ENCODE measurements at regions not wholly inside any gene's neighbourhood (a gene's known extent, or its start where the extent isn't known, plus 50 kb on each side); places are given as distances from the start of the nearest gene placed in this dataset.

GRCh38 chr1:163823017-163823416, 501.3 kb downstream of the NUF2 start:
- Histone ChIP-seq H2BK120ac (ENCODE audit: low read depth, low read length) (no peak overlapping the region), H2BK5ac (ENCODE audit: low read depth, low read length, poor library complexity, severe bottlenecking) (no peak overlapping the region), H3K9ac (ENCODE audit: low read length) (no peak overlapping the region), H3K18ac (ENCODE audit: low read depth in 1 of 2, low read length in 2 of 2) (no peak overlapping the region), H4K8ac (ENCODE audit: low read length) (no peak overlapping the region), H3K27me3 (ENCODE audit: control insufficient read depth in 1 of 2, insufficient read depth in 1 of 2, low read length in 2 of 2) (no peaks in the 10 kb centered on the region), H3K14ac (ENCODE audit: low read length in 2 of 2) (no peak overlapping the region), H3K4ac (ENCODE audit: low read depth in 1 of 2, low read length in 2 of 2) (no peak overlapping the region), H3K9me3 (ENCODE audit: control insufficient read depth, low read length) (no peaks in the 10 kb centered on the region), H3K27ac (ENCODE audit: low read length, poor library complexity, severe bottlenecking) (no peak overlapping the region), H3K79me1 (replicated peaks; ENCODE audit: low read length, poor library complexity, severe bottlenecking) (no peaks in the 10 kb centered on the region), H3K4me3 (ENCODE audit: insufficient read depth in 1 of 2, low read depth in 1 of 2, low read length in 2 of 2) (no peak overlapping the region), H3K36me3 (ENCODE audit: control insufficient read depth in 1 of 2, insufficient read depth in 2 of 2, low read depth in 1 of 2, low read length in 2 of 2) (no peaks in the 10 kb centered on the region), H2BK15ac (ENCODE audit: low read depth, poor library complexity, severe bottlenecking) (no peak overlapping the region), H2BK12ac (ENCODE audit: low read length in 2 of 2) (no peak overlapping the region), H4K91ac (ENCODE audit: low read length) (no peak overlapping the region), H3K4me1 (ENCODE audit: control insufficient read depth, insufficient read depth, low read depth, low read length) (no peaks in the 10 kb centered on the region), H2AK5ac (ENCODE audit: low read length, severe bottlenecking) (no peak overlapping the region), H3K23ac (ENCODE audit: low read length in 2 of 2) (no peak overlapping the region), H2AFZ (ENCODE audit: low read depth, low read length) (no peak overlapping the region), H3K4me2 (ENCODE audit: low read length, poor library complexity, severe bottlenecking) (no peak overlapping the region)
- DNase-seq = no peak

- no peak overlapping the region for H3K9ac ChIP-seq (ENCODE audit: low read length)
- H3K79me1 ChIP-seq (replicated peaks; ENCODE audit: low read length, poor library complexity, severe bottlenecking) = no peaks in the 10 kb centered on the region
- H2BK15ac ChIP-seq (ENCODE audit: low read depth, poor library complexity, severe bottlenecking) = no peak overlapping the region
- no peak overlapping the region for H4K91ac ChIP-seq (ENCODE audit: low read length)
- no peaks in the 10 kb centered on the region for H3K36me3 ChIP-seq (ENCODE audit: control insufficient read depth in 1 of 2, insufficient read depth in 2 of 2, low read depth in 1 of 2, low read length in 2 of 2)
- no peak overlapping the region for H2BK5ac ChIP-seq (ENCODE audit: low read depth, low read length, poor library complexity, severe bottlenecking)
- H3K18ac ChIP-seq (ENCODE audit: low read depth in 1 of 2, low read length in 2 of 2) = no peak overlapping the region
- no peak overlapping the region for H3K23ac ChIP-seq (ENCODE audit: low read length in 2 of 2)
- no peaks in the 10 kb centered on the region for H3K4me1 ChIP-seq (ENCODE audit: control insufficient read depth, insufficient read depth, low read depth, low read length)
- no peak overlapping the region for H4K8ac ChIP-seq (ENCODE audit: low read length)
- H3K27me3 ChIP-seq (ENCODE audit: control insufficient read depth in 1 of 2, insufficient read depth in 1 of 2, low read length in 2 of 2) = no peaks in the 10 kb centered on the region
- H3K4ac ChIP-seq (ENCODE audit: low read depth in 1 of 2, low read length in 2 of 2) = no peak overlapping the region
- H3K27ac ChIP-seq (ENCODE audit: low read length, poor library complexity, severe bottlenecking) = no peak overlapping the region
- no peak overlapping the region for H3K4me2 ChIP-seq (ENCODE audit: low read length, poor library complexity, severe bottlenecking)
- H2BK120ac ChIP-seq (ENCODE audit: low read depth, low read length) = no peak overlapping the region
- H2AK5ac ChIP-seq (ENCODE audit: low read length, severe bottlenecking) = no peak overlapping the region
- no peaks in the 10 kb centered on the region for H3K9me3 ChIP-seq (ENCODE audit: control insufficient read depth, low read length)
- no peak overlapping the region for H3K14ac ChIP-seq (ENCODE audit: low read length in 2 of 2)
- DNase-seq = no peak
- H2BK12ac ChIP-seq (ENCODE audit: low read length in 2 of 2) = no peak overlapping the region
- H3K4me3 ChIP-seq (ENCODE audit: insufficient read depth in 1 of 2, low read depth in 1 of 2, low read length in 2 of 2) = no peak overlapping the region
- no peak overlapping the region for H2AFZ ChIP-seq (ENCODE audit: low read depth, low read length)
- 55% methylated on average over 1 of the region's 1 CpG for WGBS
Measured at GRCh38 chr1:163824006-163824405, 502.3 kb downstream of the NUF2 start.

GRCh38 chr1:163824490-163824889, 502.7 kb downstream of the NUF2 start:
- Histone ChIP-seq H2BK5ac (ENCODE audit: low read depth, low read length, poor library complexity, severe bottlenecking) (no peak overlapping the region), H3K79me1 (replicated peaks; ENCODE audit: low read length, poor library complexity, severe bottlenecking) (no peaks in the 10 kb centered on the region), H3K9me3 (ENCODE audit: control insufficient read depth, low read length) (no peaks in the 10 kb centered on the region), H2BK15ac (ENCODE audit: low read depth, poor library complexity, severe bottlenecking) (no peak overlapping the region), H2AFZ (ENCODE audit: low read depth, low read length) (no peak overlapping the region), H2BK12ac (ENCODE audit: low read length in 2 of 2) (no peak overlapping the region), H3K18ac (ENCODE audit: low read depth in 1 of 2, low read length in 2 of 2) (no peak overlapping the region), H3K36me3 (ENCODE audit: control insufficient read depth in 1 of 2, insufficient read depth in 2 of 2, low read depth in 1 of 2, low read length in 2 of 2) (no peaks in the 10 kb centered on the region), H4K91ac (ENCODE audit: low read length) (no peak overlapping the region), H3K27me3 (ENCODE audit: control insufficient read depth in 1 of 2, insufficient read depth in 1 of 2, low read length in 2 of 2) (no peaks in the 10 kb centered on the region), H3K4me3 (ENCODE audit: insufficient read depth in 1 of 2, low read depth in 1 of 2, low read length in 2 of 2) (no peak overlapping the region), H3K4me1 (ENCODE audit: control insufficient read depth, insufficient read depth, low read depth, low read length) (no peaks in the 10 kb centered on the region), H3K4ac (ENCODE audit: low read depth in 1 of 2, low read length in 2 of 2) (no peak overlapping the region), H3K9ac (ENCODE audit: low read length) (no peak overlapping the region), H3K27ac (ENCODE audit: low read length, poor library complexity, severe bottlenecking) (no peak overlapping the region), H3K23ac (ENCODE audit: low read length in 2 of 2) (no peak overlapping the region), H2BK120ac (ENCODE audit: low read depth, low read length) (no peak overlapping the region), H4K8ac (ENCODE audit: low read length) (no peak overlapping the region), H3K14ac (ENCODE audit: low read length in 2 of 2) (no peak overlapping the region), H2AK5ac (ENCODE audit: low read length, severe bottlenecking) (no peak overlapping the region), H3K4me2 (ENCODE audit: low read length, poor library complexity, severe bottlenecking) (no peak overlapping the region)
- 80% methylated on average over 1 of the region's 3 CpGs for WGBS
- no peak for DNase-seq

GRCh38 chr1:163826500-163826899, 504.7 kb downstream of the NUF2 start:
- Histone ChIP-seq H3K18ac (ENCODE audit: low read depth in 1 of 2, low read length in 2 of 2) (no peak overlapping the region), H3K4me1 (ENCODE audit: control insufficient read depth, insufficient read depth, low read depth, low read length) (no peaks in the 10 kb centered on the region), H2BK5ac (ENCODE audit: low read depth, low read length, poor library complexity, severe bottlenecking) (no peak overlapping the region), H3K9ac (ENCODE audit: low read length) (no peak overlapping the region), H2AK5ac (ENCODE audit: low read length, severe bottlenecking) (no peak overlapping the region), H3K4me2 (ENCODE audit: low read length, poor library complexity, severe bottlenecking) (no peak overlapping the region), H2AFZ (ENCODE audit: low read depth, low read length) (no peak overlapping the region), H3K4ac (ENCODE audit: low read depth in 1 of 2, low read length in 2 of 2) (no peak overlapping the region), H2BK12ac (ENCODE audit: low read length in 2 of 2) (no peak overlapping the region), H3K9me3 (ENCODE audit: control insufficient read depth, low read length) (no peaks in the 10 kb centered on the region), H2BK120ac (ENCODE audit: low read depth, low read length) (no peak overlapping the region), H3K79me1 (replicated peaks; ENCODE audit: low read length, poor library complexity, severe bottlenecking) (no peaks in the 10 kb centered on the region), H4K8ac (ENCODE audit: low read length) (no peak overlapping the region), H4K91ac (ENCODE audit: low read length) (no peak overlapping the region), H3K4me3 (ENCODE audit: insufficient read depth in 1 of 2, low read depth in 1 of 2, low read length in 2 of 2) (no peak overlapping the region), H3K14ac (ENCODE audit: low read length in 2 of 2) (no peak overlapping the region), H3K23ac (ENCODE audit: low read length in 2 of 2) (no peak overlapping the region), H3K27ac (ENCODE audit: low read length, poor library complexity, severe bottlenecking) (no peak overlapping the region), H3K27me3 (ENCODE audit: control insufficient read depth in 1 of 2, insufficient read depth in 1 of 2, low read length in 2 of 2) (no peaks in the 10 kb centered on the region), H2BK15ac (ENCODE audit: low read depth, poor library complexity, severe bottlenecking) (no peak overlapping the region), H3K36me3 (ENCODE audit: control insufficient read depth in 1 of 2, insufficient read depth in 2 of 2, low read depth in 1 of 2, low read length in 2 of 2) (no peaks in the 10 kb centered on the region)
- DNase-seq = no peak
- WGBS = 93% methylated on average over 3 of the region's 3 CpGs

All from mesenchymal stem cell (in vitro differentiated cells and primary cell).